Heart right ventricle (tissue), 16 donors: ENCODE measurements at regions not wholly inside any gene's neighbourhood (a gene's known extent, or its start where the extent isn't known, plus 50 kb on each side); places are given as distances from the start of the nearest gene placed in this dataset.

Source experiments
- ATAC-seq, 8 donors: fragments of 200-7000 bp; cut with Tn5 transposase; one replicate each; pipeline ENCODE4 v1.9.1; 2020; ENCODE audit warnings: mild to moderate bottlenecking in 8 of 8, moderate library complexity in 8 of 8, moderate number of reproducible peaks in 1 of 8
- DNase-seq, 2 donors: peaks; one replicate each; pipeline ENCODE4 v3.0.0-alpha.2; 2020
- H3K27ac ChIP-seq, 10 donors: fragments of 200-600 bp; sonication (generic) in 2 of 10; one replicate each; pipeline versions ENCODE4 v1.5.0 to v1.8.0; 2020 to 2022; ENCODE audit warnings: mild to moderate bottlenecking in 3 of 10
- H3K27me3 ChIP-seq, 7 donors: fragments of 200-600 bp; one replicate each; pipeline ENCODE4 v1.8.0; 2021 to 2022; ENCODE audit warnings: mild to moderate bottlenecking in 2 of 7
- H3K36me3 ChIP-seq, 9 donors: fragments of 200-600 bp; sonication (generic) in 1 of 9; one replicate each; pipeline versions ENCODE4 v1.5.0 to v1.8.0; 2020 to 2022; ENCODE audit warnings: mild to moderate bottlenecking in 2 of 9
- H3K4me1 ChIP-seq, 9 donors: fragments of 200-600 bp; sonication (generic) in 1 of 9; one replicate each; pipeline versions ENCODE4 v1.5.0 to v1.8.0; 2020 to 2022; ENCODE audit warnings: mild to moderate bottlenecking in 4 of 9
- H3K4me3 ChIP-seq, 10 donors: fragments of 200-600 bp; sonication (generic) in 2 of 10; one replicate each; pipeline versions ENCODE4 v1.5.0 to v1.8.0; 2020 to 2022; ENCODE audit warnings: mild to moderate bottlenecking in 7 of 10, moderate library complexity in 2 of 10
- H3K9me3 ChIP-seq, 11 donors: fragments of 200-600 bp in 10 of 11; sonication (generic) in 2 of 11; one replicate each; pipeline versions ENCODE4 v1.5.0 to v1.8.0; 2013 to 2022; ENCODE audit warnings: mild to moderate bottlenecking in 2 of 11, control low read depth in 1 of 11, moderate library complexity in 1 of 11
- WGBS, 2 donors: extraction: QIAGEN DNeasy Blood & Tissue Kit; methylation state at CpG; one replicate each; pipeline ENCODE4 v1.1.7; 2013; ENCODE audit warnings: inconsistent platforms in 1 of 2; 5-methylcytosine and 5-hydroxymethylcytosine counted together
- intact Hi-C, 10 donors: fragments of 100-400 bp; cut with DNase I; formaldehyde crosslinking; loops; one replicate each; pipeline versions ENCODE4 v1.11.1 to v1.14.2; 2022
- TF ChIP-seq, protein P1 (sequence below), 9 donors: fragments of 200-600 bp; sonication (generic) in 2 of 9; IDR thresholded peaks; one replicate each; pipeline versions ENCODE4 v1.5.0 to v1.8.0; 2021 to 2022; ENCODE audit warnings: antibody characterized with exemption in 9 of 9, mild to moderate bottlenecking in 5 of 9, moderate library complexity in 1 of 9
- donor health status: Arrhythmogenic right ventricular cardiomyopathy.
- donor health status: ischemic (EF 13 %, LVEDD 7.1; RV severe dilation, severe dysfunction).
- donor health status: healthy with polysubstance abuse.
- donor health status: DM: no; HTN: yes; CAD: no.
- donor health status: DM: no; HTN: no; CAD: no.
- donor health status: ischemic (EF 25% LVEDD 6.9; RV normal size, moderate dysfunction).
- donor health status: ischemic (EF 25% LVEDD 5.7; RV mildly dilated, moderate dysfunction).
- donor health status: healthy.
- donor health status: DM: yes; HTN: yes; CAD: no.
- donor health status: Ischemic cardiomyopathy.
- donor health status: ischemic (EF 35%, LVEDD 5.7; RV mildly dilated, moderate dysfunction).
- donor health status: nonischemic (EF 11% LVEDD 7.7; RV severe dilation, severe dysfunction).
- donor health status: DM: yes; HTN: yes; CAD: no.
- donor health status: PGD.
- donor health status: ischemic (EF 29% LVEDD 5.4; RV normal size, mild dysfunction).
- donor health status: nonischemic (EF 23%, LVEDD 6.1; RV moderate dilation, normal function).

DNA sequence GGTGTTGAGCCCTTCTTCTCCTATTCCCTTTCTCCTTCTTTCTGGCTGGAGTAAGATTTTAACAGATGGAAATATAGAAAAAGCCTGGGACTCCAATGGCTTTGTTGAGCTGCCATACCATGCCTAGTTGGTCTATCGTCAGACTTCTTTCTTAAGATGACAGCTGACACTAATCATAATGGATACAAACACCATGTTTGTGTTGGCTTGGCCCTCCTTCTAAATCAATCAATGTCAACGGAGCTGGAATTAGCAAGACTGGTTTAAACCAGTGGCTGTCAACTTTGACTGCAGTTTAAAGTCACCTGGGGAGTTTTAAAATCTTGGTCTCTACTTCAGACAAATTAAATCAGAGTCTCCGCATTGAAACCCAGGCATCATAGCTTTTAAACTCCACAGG, 264.5 kb upstream of the PRR16 start:
- TF ChIP-seq, protein P1, sequence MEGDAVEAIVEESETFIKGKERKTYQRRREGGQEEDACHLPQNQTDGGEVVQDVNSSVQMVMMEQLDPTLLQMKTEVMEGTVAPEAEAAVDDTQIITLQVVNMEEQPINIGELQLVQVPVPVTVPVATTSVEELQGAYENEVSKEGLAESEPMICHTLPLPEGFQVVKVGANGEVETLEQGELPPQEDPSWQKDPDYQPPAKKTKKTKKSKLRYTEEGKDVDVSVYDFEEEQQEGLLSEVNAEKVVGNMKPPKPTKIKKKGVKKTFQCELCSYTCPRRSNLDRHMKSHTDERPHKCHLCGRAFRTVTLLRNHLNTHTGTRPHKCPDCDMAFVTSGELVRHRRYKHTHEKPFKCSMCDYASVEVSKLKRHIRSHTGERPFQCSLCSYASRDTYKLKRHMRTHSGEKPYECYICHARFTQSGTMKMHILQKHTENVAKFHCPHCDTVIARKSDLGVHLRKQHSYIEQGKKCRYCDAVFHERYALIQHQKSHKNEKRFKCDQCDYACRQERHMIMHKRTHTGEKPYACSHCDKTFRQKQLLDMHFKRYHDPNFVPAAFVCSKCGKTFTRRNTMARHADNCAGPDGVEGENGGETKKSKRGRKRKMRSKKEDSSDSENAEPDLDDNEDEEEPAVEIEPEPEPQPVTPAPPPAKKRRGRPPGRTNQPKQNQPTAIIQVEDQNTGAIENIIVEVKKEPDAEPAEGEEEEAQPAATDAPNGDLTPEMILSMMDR (IDR thresholded peaks at IDR 0.05): no peak
- DNase-seq: no peak
- H3K27ac ChIP-seq: no peak overlapping the region
- 46 to 68% methylated on average over 3 of the region's 3 CpGs for WGBS, 2 donors
- ATAC-seq: no peak
- intact Hi-C loops: no loop called here
- no peaks in the 10 kb centered on the region for H3K36me3 ChIP-seq
- no peaks in the 10 kb centered on the region for H3K27me3 ChIP-seq
- no peaks in the 10 kb centered on the region for H3K9me3 ChIP-seq
- no peaks in the 10 kb centered on the region for H3K4me1 ChIP-seq
- no peak overlapping the region for H3K4me3 ChIP-seq

DNA sequence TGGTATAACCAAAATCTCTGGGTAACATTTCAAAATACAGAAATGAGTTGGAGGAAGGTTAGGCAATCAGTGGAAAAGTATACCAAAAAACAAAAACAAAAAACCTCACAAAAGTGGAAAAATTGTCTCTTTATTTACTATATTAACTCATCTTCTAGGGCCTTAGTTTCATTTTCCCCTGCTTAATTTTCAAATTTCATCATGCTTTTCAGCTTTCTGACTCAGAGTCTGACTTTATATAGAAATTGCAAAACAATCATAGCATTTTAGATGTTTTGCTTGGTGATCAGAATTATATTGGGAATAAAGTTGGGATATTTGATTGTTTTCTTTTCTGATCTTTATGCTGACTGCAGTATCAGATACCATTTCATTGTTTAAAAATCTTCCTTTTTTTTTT, 257.0 kb upstream of the PRR16 start:
- ATAC-seq: no peak
- no peaks in the 10 kb centered on the region for H3K4me1 ChIP-seq
- no peaks in the 10 kb centered on the region for H3K9me3 ChIP-seq
- no peaks in the 10 kb centered on the region for H3K27me3 ChIP-seq
- DNase-seq: no peak
- intact Hi-C loops: no loop called here
- H3K36me3 ChIP-seq: no peaks in the 10 kb centered on the region
- H3K4me3 ChIP-seq: no peak overlapping the region
- no peak overlapping the region for H3K27ac ChIP-seq
- TF ChIP-seq, protein P1 (IDR thresholded peaks at IDR 0.05): no peak

DNA sequence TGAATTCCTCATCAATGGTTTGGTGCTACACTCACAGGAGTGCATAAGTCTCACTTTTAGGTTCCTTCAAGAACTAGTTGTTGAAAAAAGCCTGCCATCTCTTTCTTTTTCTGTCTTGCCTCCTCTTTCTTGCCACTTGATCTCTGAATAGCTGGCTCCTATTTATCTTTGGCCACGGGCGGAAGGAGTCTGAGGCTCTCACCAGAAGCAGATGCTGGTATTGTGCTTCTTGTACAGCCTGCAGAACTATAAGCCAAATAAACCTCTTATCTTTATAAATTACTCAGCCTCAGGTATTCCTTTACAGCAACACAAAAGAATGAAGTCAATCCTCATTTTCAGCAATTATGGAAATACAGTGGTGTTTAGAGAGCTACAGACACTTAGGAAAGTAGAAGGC, 247.1 kb upstream of the PRR16 start:
- Histone ChIP-seq H3K36me3 (no peaks in the 10 kb centered on the region), H3K27ac (no peak overlapping the region), H3K4me3 (no peak overlapping the region), H3K9me3 (peaks cover 0 to 1% (median 0%) of the 10 kb centered on the region in 11 donors), H3K27me3 (no peaks in the 10 kb centered on the region), H3K4me1 (no peaks in the 10 kb centered on the region)
- whole genome bisulfite sequencing, 2 donors: 66 to 80% methylated on average over 2 of the region's 2 CpGs
- intact Hi-C loops: no loop called here
- no peak for ATAC-seq
- TF ChIP-seq, protein P1 (IDR thresholded peaks at IDR 0.05): no peak
- DNase-seq: no peak

DNA sequence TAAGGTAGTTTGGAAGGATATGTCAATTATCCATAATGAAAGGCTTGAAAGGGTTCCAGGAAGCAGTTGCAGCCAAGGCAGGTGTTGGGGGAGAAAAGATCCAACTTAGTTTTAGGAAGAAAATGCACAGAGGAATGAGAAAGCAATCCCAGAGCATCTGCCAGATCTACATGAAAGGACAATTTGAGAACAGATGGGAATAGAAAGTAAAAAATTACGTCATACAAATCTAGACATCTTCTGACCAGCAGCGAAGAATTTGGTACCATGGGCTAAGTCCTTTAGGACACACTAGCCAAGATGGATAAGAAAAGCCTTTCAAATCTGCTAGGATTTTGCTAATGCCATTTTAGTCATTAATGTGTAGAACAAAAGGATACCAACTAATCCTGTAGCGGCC, 244.1 kb upstream of the PRR16 start:
- DNase-seq (no peak), ATAC-seq (no peak)
- intact Hi-C loops: no loop called here
- WGBS, 2 donors: 91 to 93% methylated on average over 3 of the region's 3 CpGs
- Histone ChIP-seq H3K27ac (no peak overlapping the region), H3K4me1 (no peaks in the 10 kb centered on the region), H3K36me3 (no peaks in the 10 kb centered on the region), H3K4me3 (no peak overlapping the region), H3K27me3 (no peaks in the 10 kb centered on the region), H3K9me3 (peaks cover 0 to 8% (median 0%) of the 10 kb centered on the region in 11 donors)
- TF ChIP-seq, protein P1 (IDR thresholded peaks at IDR 0.05): no peak

DNA sequence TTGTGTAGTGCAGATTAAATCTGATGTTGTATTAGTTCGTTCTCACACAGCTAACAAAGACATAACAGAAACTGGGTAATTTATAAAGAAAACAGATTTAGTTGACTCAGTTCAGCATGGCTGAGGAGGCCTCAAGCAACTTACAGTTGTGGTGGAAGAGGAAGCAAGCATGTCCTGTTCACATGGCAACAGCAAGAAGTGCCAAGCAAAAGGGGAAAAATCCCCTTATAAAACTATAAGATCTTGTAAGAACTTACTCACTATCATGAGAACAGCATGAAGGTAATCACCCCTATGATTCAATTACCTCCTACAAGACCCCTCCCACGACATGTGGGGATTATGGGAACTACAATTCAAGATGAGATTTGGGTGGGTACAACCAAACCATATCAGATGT, 238.6 kb upstream of the PRR16 start:
- peaks cover 0 to 19% (median 0%) of the 10 kb centered on the region in 11 donors for H3K9me3 ChIP-seq
- no peaks in the 10 kb centered on the region for H3K27me3 ChIP-seq
- no peaks in the 10 kb centered on the region for H3K36me3 ChIP-seq
- no peak overlapping the region for H3K4me3 ChIP-seq
- 65 to 71% methylated on average over 2 of the region's 2 CpGs for WGBS, 2 donors
- no peak overlapping the region for H3K27ac ChIP-seq
- TF ChIP-seq, protein P1 (IDR thresholded peaks at IDR 0.05): no peak
- intact Hi-C loops: no loop called here
- DNase-seq (no peak), ATAC-seq (no peak)
- H3K4me1 ChIP-seq: no peaks in the 10 kb centered on the region
